GM12874 (cell line): ENCODE measurements at regions not wholly inside any gene's neighbourhood (a gene's known extent, or its start where the extent isn't known, plus 50 kb on each side); places are given as distances from the start of the nearest gene placed in this dataset.

Source experiments
- CTCF ChIP-seq: IDR thresholded peaks from 2 replicates; pipeline ENCODE4 v1.5.1; 2011; ENCODE audit warnings: low read depth, mild to moderate bottlenecking, control low read depth, low read length, moderate library complexity; ENCODE audit not compliant: insufficient read depth

GRCh38 chr5:159765760-159766517 lies 150.3 kb upstream of the ADRA1B start:
- no peak for TF ChIP-seq CTCF

- no peak for TF ChIP-seq CTCF
These were observed 148.0 kb upstream of the ADRA1B start for GRCh38 chr5:159768243-159768642.

- TF ChIP-seq CTCF: no peak
These were observed 143.6 kb upstream of the ADRA1B start for GRCh38 chr5:159772698-159773061.

GRCh38 chr5:159773062-159773924 lies 143.0 kb upstream of the ADRA1B start:
- peak; percentile 34; the same call in 1 of the 2 replicates for TF ChIP-seq CTCF

GRCh38 chr5:159774476-159775031 lies 141.7 kb upstream of the ADRA1B start:
- TF ChIP-seq CTCF: no peak

- no peak for TF ChIP-seq CTCF
These were observed 140.4 kb upstream of the ADRA1B start for GRCh38 chr5:159775890-159776289.

- no peak for TF ChIP-seq CTCF
These were observed 139.1 kb upstream of the ADRA1B start for GRCh38 chr5:159777049-159777660.
